Ishikawa (cell line): ENCODE measurements at regions not wholly inside any gene's neighbourhood (a gene's known extent, or its start where the extent isn't known, plus 50 kb on each side); places are given as distances from the start of the nearest gene placed in this dataset.

Experiments
- CEBPB ChIP-seq: IDR thresholded peaks from 2 replicates; pipeline ENCODE4 v1.6.1; 2012
- CREB1 ChIP-seq: IDR thresholded peaks from 2 replicates; pipeline ENCODE4 v1.6.1; 2012; ENCODE audit warnings: low read depth
- NFIC ChIP-seq: IDR thresholded peaks from 2 replicates; pipeline ENCODE4 v1.6.1; 2012
- TAF1 ChIP-seq: IDR thresholded peaks from 2 replicates; pipeline ENCODE4 v1.6.1; 2012; ENCODE audit warnings: low read depth, mild to moderate bottlenecking
- TEAD4 ChIP-seq: IDR thresholded peaks from 2 replicates; pipeline ENCODE4 v1.6.1; 2012
- YY1 ChIP-seq: IDR thresholded peaks from 2 replicates; pipeline ENCODE4 v1.6.1; 2012; ENCODE audit warnings: low read depth
- TF ChIP-seq, protein P1 (sequence below): IDR thresholded peaks from 2 replicates; pipeline ENCODE4 v1.6.1; 2012; ENCODE audit warnings: low read depth, mild to moderate bottlenecking

DNA sequence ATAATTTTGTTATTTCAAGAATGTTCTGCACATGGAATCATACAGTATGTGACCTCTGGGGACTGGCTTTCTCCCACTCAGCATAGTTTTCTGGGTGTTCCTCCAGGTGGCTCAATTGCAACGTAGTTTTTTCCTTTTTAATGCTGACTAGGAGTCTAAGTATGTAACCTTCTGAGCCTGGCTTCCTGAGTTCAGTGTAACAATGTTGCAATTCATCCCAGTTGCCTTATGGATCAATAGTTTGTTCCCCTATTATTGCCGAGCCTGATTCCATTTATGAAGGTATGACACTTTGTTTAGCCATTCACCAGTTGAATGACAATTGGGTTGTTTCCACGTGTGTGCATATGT, 128.3 kb downstream of the CRYBB2 start:
- no peak for TF ChIP-seq YY1
- no peak for TF ChIP-seq NFIC
- no peak for TF ChIP-seq TAF1
- TF ChIP-seq, protein P1, sequence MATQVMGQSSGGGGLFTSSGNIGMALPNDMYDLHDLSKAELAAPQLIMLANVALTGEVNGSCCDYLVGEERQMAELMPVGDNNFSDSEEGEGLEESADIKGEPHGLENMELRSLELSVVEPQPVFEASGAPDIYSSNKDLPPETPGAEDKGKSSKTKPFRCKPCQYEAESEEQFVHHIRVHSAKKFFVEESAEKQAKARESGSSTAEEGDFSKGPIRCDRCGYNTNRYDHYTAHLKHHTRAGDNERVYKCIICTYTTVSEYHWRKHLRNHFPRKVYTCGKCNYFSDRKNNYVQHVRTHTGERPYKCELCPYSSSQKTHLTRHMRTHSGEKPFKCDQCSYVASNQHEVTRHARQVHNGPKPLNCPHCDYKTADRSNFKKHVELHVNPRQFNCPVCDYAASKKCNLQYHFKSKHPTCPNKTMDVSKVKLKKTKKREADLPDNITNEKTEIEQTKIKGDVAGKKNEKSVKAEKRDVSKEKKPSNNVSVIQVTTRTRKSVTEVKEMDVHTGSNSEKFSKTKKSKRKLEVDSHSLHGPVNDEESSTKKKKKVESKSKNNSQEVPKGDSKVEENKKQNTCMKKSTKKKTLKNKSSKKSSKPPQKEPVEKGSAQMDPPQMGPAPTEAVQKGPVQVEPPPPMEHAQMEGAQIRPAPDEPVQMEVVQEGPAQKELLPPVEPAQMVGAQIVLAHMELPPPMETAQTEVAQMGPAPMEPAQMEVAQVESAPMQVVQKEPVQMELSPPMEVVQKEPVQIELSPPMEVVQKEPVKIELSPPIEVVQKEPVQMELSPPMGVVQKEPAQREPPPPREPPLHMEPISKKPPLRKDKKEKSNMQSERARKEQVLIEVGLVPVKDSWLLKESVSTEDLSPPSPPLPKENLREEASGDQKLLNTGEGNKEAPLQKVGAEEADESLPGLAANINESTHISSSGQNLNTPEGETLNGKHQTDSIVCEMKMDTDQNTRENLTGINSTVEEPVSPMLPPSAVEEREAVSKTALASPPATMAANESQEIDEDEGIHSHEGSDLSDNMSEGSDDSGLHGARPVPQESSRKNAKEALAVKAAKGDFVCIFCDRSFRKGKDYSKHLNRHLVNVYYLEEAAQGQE = no peak
- TF ChIP-seq CEBPB = no peak
- TF ChIP-seq TEAD4 = no peak
- TF ChIP-seq CREB1 = no peak
